ENCODE measurements at regions not wholly inside any gene's neighbourhood (a gene's known extent, or its start where the extent isn't known, plus 50 kb on each side); places are given as distances from the start of the nearest gene placed in this dataset.

GRCh38 chr1:172766462-172766861, 107.6 kb downstream of the FASLG start:
- no peak overlapping the region for H3K14ac ChIP-seq (replicated peaks; ENCODE audit: low read depth, low read length)
- no peaks in the 10 kb centered on the region for H4K20me1 ChIP-seq (ENCODE audit: insufficient read depth, low read length)
- no peaks in the 10 kb centered on the region for H3K9me1 ChIP-seq (ENCODE audit: insufficient read depth, low read length)
- H3K4ac ChIP-seq (ENCODE audit: low read depth, low read length), result no peak overlapping the region
- no peak overlapping the region for H4K8ac ChIP-seq (ENCODE audit: low read depth in 2 of 2, low read length in 2 of 2)
- ATAC-seq (ENCODE audit: low read depth) (no peak), DNase-seq (no peak)
- intact Hi-C loops (cut with micrococcal nuclease), result no loop called here
- H4K5ac ChIP-seq (ENCODE audit: low read depth, low read length), result no peak overlapping the region
- TF ChIP-seq MAFK (IDR thresholded peaks at IDR 0.05; ENCODE audit: low read depth, low read length), result no peak
- H3K23ac ChIP-seq (ENCODE audit: low read depth, low read length), result no peak overlapping the region
- H3K56ac ChIP-seq (ENCODE audit: extremely low read depth, insufficient read depth, low read length), result no peak overlapping the region
- peaks cover 1% of the 10 kb centered on the region; the same call in 1 of the 2 replicates for H3K27me3 ChIP-seq (ENCODE audit: control insufficient read depth, insufficient read depth, low read length)
- H2AK5ac ChIP-seq (ENCODE audit: low read depth, low read length), result no peak overlapping the region
- H3K9ac ChIP-seq (ENCODE audit: low read depth, low read length), result no peak overlapping the region
- dilution Hi-C loops (cut with HindIII; ENCODE audit: low sequenced_read_pairs, unreplicated experiment), result no loop called here
- ChIA-PET POLR2A (ENCODE audit: unreplicated experiment) (no interaction called here), CTCF (interaction anchor here (0.6 kb wide), 1 partner anchor 24 kb away, joined by 4 read pairs; no protein-coding TSS in a partner anchor)
- no peaks in the 10 kb centered on the region; the same call in 1 of the 2 replicates for H3K4me1 ChIP-seq (ENCODE audit: control insufficient read depth, insufficient read depth, low read length)
- no peak overlapping the region for H3K4me2 ChIP-seq (ENCODE audit: low read depth, low read length)
- H2BK120ac ChIP-seq (ENCODE audit: low read depth, low read length), result no peak overlapping the region
- H3K4me3 ChIP-seq (ENCODE audit: insufficient read depth, low read depth, low read length), result no peak overlapping the region
- no peak overlapping the region for H2BK20ac ChIP-seq (ENCODE audit: low read depth, low read length)
- no peak overlapping the region for H3K18ac ChIP-seq (ENCODE audit: low read depth, low read length)
- BruUV-seq (replicated peaks), result no TSS peak
- no peak overlapping the region for H2AFZ ChIP-seq (replicated peaks; ENCODE audit: low read length, poor library complexity)
- no peaks in the 10 kb centered on the region for H3K36me3 ChIP-seq (ENCODE audit: control insufficient read depth, insufficient read depth, low read length)
- H2BK5ac ChIP-seq (ENCODE audit: low read depth, low read length, poor library complexity, severe bottlenecking), result no peak overlapping the region
- H3K79me1 ChIP-seq (ENCODE audit: low read depth in 1 of 2, low read length in 2 of 2), result no peaks in the 10 kb centered on the region
- no peak overlapping the region for H2AK9ac ChIP-seq (replicated peaks; ENCODE audit: low read depth, low read length, poor library complexity)
- in situ Hi-C loops (cut with MboI; ENCODE audit: low sequenced_read_pairs), result loop anchor here (25.0 kb wide), 1 partner anchor 1446 kb away; no protein-coding TSS in a partner anchor
- no peak overlapping the region for H3K27ac ChIP-seq (ENCODE audit: insufficient read depth, low read length)
- H4K91ac ChIP-seq (ENCODE audit: insufficient read depth, low read depth, low read length), result no peak overlapping the region
- H3K9me3 ChIP-seq (ENCODE audit: control insufficient read depth, insufficient read depth, low read length), result no peaks in the 10 kb centered on the region
- WGBS, 2 experiments (ENCODE audit: extremely low coverage in 2 of 2, insufficient read length in 1 of 2), result 100% methylated on average over 1 of the region's 4 CpGs; no CpG with 5 or more reads in 1 of the 2 experiments
- H2BK15ac ChIP-seq (ENCODE audit: low read depth, low read length), result no peak overlapping the region

Measured in IMR-90 (cell line).